C4-2B (cell line): ENCODE measurements at regions not wholly inside any gene's neighbourhood (a gene's known extent, or its start where the extent isn't known, plus 50 kb on each side); places are given as distances from the start of the nearest gene placed in this dataset.
"Not testable (repeated sequence)": the region's sequence is repeated elsewhere in the genome, so short reads cannot be mapped to it uniquely, and the experiment has no call there.

ENCODE experiments used
- H3K27ac ChIP-seq: fragments of 450-650 bp; 2 replicates; pipeline ENCODE4 v1.5.1; 2017
- ZFX ChIP-seq: fragments of 450-650 bp; IDR thresholded peaks from 2 replicates; pipeline ENCODE4 v1.6.1; 2017
- TF ChIP-seq, protein P1 (sequence below): fragments of 450-650 bp; conservative IDR thresholded peaks from 2 replicates; pipeline ENCODE4 v1.5.1; 2017; ENCODE audit warnings: mild to moderate bottlenecking

DNA sequence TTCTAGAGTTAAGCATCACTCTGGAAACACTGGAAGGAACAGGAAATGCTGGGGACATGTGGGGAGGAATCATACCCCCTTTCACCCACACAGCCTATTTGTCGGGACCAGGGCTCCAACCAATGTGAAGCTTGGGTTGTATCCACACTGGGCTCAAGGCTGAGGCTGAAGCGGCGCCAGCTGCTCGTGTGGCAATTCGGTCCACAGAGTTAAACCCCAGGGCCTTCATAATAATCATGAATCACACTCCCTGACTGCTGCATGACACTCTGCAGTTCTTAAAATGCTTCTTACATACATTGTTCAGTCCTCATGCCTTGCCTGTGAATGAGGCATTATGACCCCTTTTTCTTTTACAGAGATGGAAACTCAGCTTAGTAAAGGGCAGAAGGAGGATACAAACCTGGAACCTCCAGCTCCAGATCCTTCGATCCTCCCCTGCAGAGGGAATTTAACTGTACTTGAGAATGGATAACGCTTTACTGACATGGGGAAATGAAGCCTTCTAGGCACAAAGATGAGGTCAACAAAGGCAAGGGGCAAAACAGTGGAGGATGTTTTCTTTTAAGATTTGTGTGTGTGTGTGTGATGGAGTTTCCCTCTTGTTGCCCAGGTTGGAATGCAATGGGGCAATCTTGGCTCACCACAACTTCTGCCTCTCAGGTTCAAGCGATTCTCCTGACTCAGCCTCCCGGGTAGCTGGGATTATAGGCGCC lies 72.7 kb downstream of the SOX9 start:
- no peak overlapping the region for H3K27ac ChIP-seq
- TF ChIP-seq, protein P1, sequence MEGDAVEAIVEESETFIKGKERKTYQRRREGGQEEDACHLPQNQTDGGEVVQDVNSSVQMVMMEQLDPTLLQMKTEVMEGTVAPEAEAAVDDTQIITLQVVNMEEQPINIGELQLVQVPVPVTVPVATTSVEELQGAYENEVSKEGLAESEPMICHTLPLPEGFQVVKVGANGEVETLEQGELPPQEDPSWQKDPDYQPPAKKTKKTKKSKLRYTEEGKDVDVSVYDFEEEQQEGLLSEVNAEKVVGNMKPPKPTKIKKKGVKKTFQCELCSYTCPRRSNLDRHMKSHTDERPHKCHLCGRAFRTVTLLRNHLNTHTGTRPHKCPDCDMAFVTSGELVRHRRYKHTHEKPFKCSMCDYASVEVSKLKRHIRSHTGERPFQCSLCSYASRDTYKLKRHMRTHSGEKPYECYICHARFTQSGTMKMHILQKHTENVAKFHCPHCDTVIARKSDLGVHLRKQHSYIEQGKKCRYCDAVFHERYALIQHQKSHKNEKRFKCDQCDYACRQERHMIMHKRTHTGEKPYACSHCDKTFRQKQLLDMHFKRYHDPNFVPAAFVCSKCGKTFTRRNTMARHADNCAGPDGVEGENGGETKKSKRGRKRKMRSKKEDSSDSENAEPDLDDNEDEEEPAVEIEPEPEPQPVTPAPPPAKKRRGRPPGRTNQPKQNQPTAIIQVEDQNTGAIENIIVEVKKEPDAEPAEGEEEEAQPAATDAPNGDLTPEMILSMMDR = no peak

DNA sequence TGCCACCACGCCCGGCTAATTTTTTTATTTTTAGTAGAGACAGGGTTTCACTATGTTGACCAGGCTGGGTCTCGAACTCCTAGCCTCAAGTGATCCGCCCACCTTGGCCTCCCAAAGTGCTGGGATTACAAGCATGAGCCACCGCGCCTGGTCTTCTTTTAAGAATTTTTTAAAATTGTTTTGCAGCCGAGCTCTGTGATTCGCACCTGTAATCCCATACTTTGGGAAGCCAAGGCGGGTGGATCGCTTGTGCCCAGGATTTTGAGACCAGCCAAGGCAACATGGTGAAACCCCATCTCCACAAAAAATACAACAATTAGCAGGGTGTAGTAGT lies 73.3 kb downstream of the SOX9 start:
- not testable (repeated sequence) for H3K27ac ChIP-seq

GRCh38 chr17:72199256-72199655 lies 78.4 kb downstream of the SOX9 start:
- TF ChIP-seq, protein P1 = no peak
- TF ChIP-seq ZFX = no peak
- H3K27ac ChIP-seq = no peak overlapping the region

GRCh38 chr17:72204742-72205141 lies 83.9 kb downstream of the SOX9 start:
- no peak overlapping the region for H3K27ac ChIP-seq

DNA sequence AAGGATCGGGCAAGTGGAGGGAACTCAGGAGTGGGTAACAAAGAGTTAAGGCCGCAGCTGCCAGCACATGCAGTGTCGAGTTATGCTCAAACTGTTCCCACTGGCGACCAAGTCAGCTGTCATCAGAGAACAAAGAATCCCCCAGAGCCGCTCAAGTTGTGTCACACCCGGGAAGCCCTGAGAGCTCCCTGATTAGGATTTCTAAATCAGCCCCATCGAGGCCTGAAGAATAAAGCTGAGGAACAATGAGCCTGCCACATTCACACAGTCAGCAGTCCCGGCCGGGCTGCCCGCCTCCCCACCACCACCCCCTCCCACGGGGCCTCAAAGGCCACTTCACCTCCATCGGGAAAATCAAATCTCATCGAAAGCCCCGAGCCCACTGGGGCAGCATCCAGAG lies 84.5 kb downstream of the SOX9 start:
- TF ChIP-seq ZFX = no peak
- H3K27ac ChIP-seq = no peak overlapping the region

More at GRCh38 chr17:72204742-72205141, 83.9 kb downstream of the SOX9 start:
- TF ChIP-seq ZFX = no peak
- TF ChIP-seq, protein P1 = no peak

DNA sequence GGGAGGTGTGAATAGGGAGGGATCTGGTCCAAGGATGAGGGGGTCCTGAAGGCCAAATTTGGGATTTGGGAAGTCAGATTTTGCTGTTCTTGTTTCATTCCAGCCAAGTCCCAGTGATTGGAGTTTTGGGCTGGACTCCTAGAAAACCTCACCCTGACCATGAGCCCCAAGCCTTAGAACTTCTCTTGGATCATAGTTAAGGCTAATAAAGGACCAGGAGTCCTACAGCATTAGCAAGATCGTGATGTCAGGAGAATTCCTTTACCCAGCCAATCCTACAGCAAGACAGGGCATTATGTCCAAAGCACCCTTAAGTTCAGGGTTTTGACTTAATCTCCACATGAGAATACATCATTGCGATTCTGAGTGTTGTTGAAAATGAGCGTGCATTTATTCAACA lies 85.0 kb downstream of the SOX9 start:
- no peak overlapping the region for H3K27ac ChIP-seq
- TF ChIP-seq, protein P1 = no peak
- no peak for TF ChIP-seq ZFX

DNA sequence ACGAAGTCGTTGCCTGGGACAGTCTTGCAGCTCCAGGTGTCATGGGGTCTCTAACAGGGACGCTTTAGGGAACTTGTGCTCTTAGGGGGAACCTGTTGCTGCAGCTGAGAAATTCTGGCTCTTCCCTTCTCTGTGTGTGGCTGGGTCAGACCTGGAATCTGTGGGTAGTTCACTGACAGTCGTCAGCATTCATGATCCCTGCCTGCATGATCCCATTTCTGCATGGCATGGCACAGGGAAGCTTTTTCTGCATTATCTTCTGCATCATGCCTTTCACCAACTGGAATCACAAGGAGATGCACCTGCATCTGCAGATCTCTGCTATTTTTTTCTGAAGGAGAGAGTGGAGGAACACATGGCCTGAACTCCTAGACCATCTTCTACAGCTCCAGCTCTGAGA lies 85.6 kb downstream of the SOX9 start:
- H3K27ac ChIP-seq = no peak overlapping the region
- TF ChIP-seq ZFX = no peak
- TF ChIP-seq, protein P1 = no peak

- no peak overlapping the region for H3K27ac ChIP-seq
- no peak for TF ChIP-seq ZFX
- TF ChIP-seq, protein P1 = no peak
Measured at GRCh38 chr17:72208832-72209231, 88.0 kb downstream of the SOX9 start.
